Tibial nerve (tissue), 4 donors: ENCODE measurements at regions not wholly inside any gene's neighbourhood (a gene's known extent, or its start where the extent isn't known, plus 50 kb on each side); places are given as distances from the start of the nearest gene placed in this dataset.
A peak's percentile ranks its signal among the peaks of the same experiment; 100 is the strongest.

Experiments used
- DNase-seq, 2 donors: peaks; one replicate each; pipeline ENCODE4 v3.0.0-alpha.2; 2019; ENCODE audit warnings: low spot score in 2 of 2
- H3K27ac ChIP-seq, 4 donors: fragments of 200-600 bp; sonication (generic) in 3 of 4; one replicate each; pipeline ENCODE4 v1.5.1; 2017 to 2019; ENCODE audit warnings: mild to moderate bottlenecking in 1 of 4
- H3K27me3 ChIP-seq, 2 donors: fragments of 200-600 bp; sonication (generic) in 1 of 2; one replicate each; pipeline versions ENCODE4 v1.5.1 to v1.6.0; 2017 to 2019
- H3K36me3 ChIP-seq, 3 donors: fragments of 200-600 bp; sonication (generic); one replicate each; pipeline ENCODE4 v1.5.1; 2018 to 2019
- H3K4me1 ChIP-seq, 4 donors: fragments of 200-600 bp; sonication (generic) in 3 of 4; one replicate each; pipeline ENCODE4 v1.5.1; 2017 to 2019
- H3K4me3 ChIP-seq, 4 donors: fragments of 200-600 bp; sonication (generic) in 3 of 4; one replicate each; pipeline ENCODE4 v1.5.1; 2017 to 2019; ENCODE audit warnings: mild to moderate bottlenecking in 1 of 4, moderate library complexity in 1 of 4
- H3K9me3 ChIP-seq, 4 donors: fragments of 200-600 bp; sonication (generic) in 3 of 4; one replicate each; pipeline ENCODE4 v1.5.1; 2017 to 2019
- CTCF ChIP-seq, 5 experiments: fragments of 200-600 bp in 3 of 5; fragments of 450-650 bp in 2 of 5; sonication (generic) in 3 of 5; IDR thresholded peaks; one replicate each; pipeline ENCODE4 v1.5.1; 2016 to 2019; ENCODE audit warnings: antibody characterized with exemption in 5 of 5, mild to moderate bottlenecking in 3 of 5, moderate library complexity in 2 of 5
- EP300 ChIP-seq, 2 donors: sonication (generic); formaldehyde crosslinking; IDR thresholded peaks; one replicate each; pipeline ENCODE4 v1.6.1; 2017; ENCODE audit warnings: antibody characterized with exemption in 2 of 2, mild to moderate bottlenecking in 1 of 2
- POLR2A ChIP-seq, 2 donors: fragments of 450-650 bp; IDR thresholded peaks; one replicate each; pipeline ENCODE4 v1.6.1; 2017; ENCODE audit warnings: antibody characterized with exemption in 2 of 2, mild to moderate bottlenecking in 2 of 2, moderate library complexity in 2 of 2
- WGBS, 2 donors: methylation state at CpG; one replicate each; pipeline ENCODE4 v1.1.5; 2018; 5-methylcytosine and 5-hydroxymethylcytosine counted together

- no peak overlapping the region for H3K4me3 ChIP-seq
- no peaks in the 10 kb centered on the region for H3K4me1 ChIP-seq
- TF ChIP-seq EP300 (IDR thresholded peaks at IDR 0.05) (peak in 1 of 2 donors; percentile 64), CTCF (IDR thresholded peaks at IDR 0.05) (no peak)
- WGBS, 2 donors, result 73 to 95% methylated on average over 3 of the region's 3 CpGs
- H3K9me3 ChIP-seq, result no peaks in the 10 kb centered on the region
- no peaks in the 10 kb centered on the region for H3K36me3 ChIP-seq
- DNase-seq, result peak in 1 of 2 donors; percentile 32
- H3K27ac ChIP-seq, result peak overlapping the region in 1 of 4 donors; percentile 75
- H3K27me3 ChIP-seq, result no peaks in the 10 kb centered on the region
Observed at GRCh38 chr5:68838157-68838718, 255.6 kb upstream of the SLC30A5 start.

- Histone ChIP-seq H3K9me3 (no peaks in the 10 kb centered on the region), H3K4me3 (no peak overlapping the region), H3K27me3 (no peaks in the 10 kb centered on the region), H3K27ac (peak overlapping the region in 1 of 4 donors; percentile 75), H3K36me3 (no peaks in the 10 kb centered on the region), H3K4me1 (no peaks in the 10 kb centered on the region)
- 70 to 71% methylated on average over 5 of the region's 5 CpGs for WGBS, 2 donors
- no peak for TF ChIP-seq POLR2A (IDR thresholded peaks at IDR 0.05)
- TF ChIP-seq EP300 (IDR thresholded peaks at IDR 0.05), result peak in 1 of 2 donors; percentile 76
- peak in 1 of 2 donors; percentile 67 for DNase-seq
Observed at GRCh38 chr5:68839019-68839552, 254.7 kb upstream of the SLC30A5 start.

- H3K4me1 ChIP-seq, result no peaks in the 10 kb centered on the region
- no peak overlapping the region for H3K27ac ChIP-seq
- WGBS, 2 donors, result 72 to 85% methylated on average over 3 of the region's 3 CpGs
- no peak for TF ChIP-seq EP300 (IDR thresholded peaks at IDR 0.05)
- no peak for TF ChIP-seq CTCF (IDR thresholded peaks at IDR 0.05)
- TF ChIP-seq POLR2A (IDR thresholded peaks at IDR 0.05), result no peak
- no peaks in the 10 kb centered on the region for H3K27me3 ChIP-seq
- no peaks in the 10 kb centered on the region for H3K36me3 ChIP-seq
- no peak overlapping the region for H3K4me3 ChIP-seq
- no peak for DNase-seq
- H3K9me3 ChIP-seq, result no peaks in the 10 kb centered on the region
Observed at GRCh38 chr5:68843624-68844364, 250.0 kb upstream of the SLC30A5 start.

GRCh38 chr5:68845131-68845530 is 248.7 kb upstream of the SLC30A5 start:
- H3K27me3 ChIP-seq, result no peaks in the 10 kb centered on the region
- H3K9me3 ChIP-seq, result no peaks in the 10 kb centered on the region
- H3K4me1 ChIP-seq, result no peaks in the 10 kb centered on the region
- TF ChIP-seq POLR2A (IDR thresholded peaks at IDR 0.05) (no peak), CTCF (IDR thresholded peaks at IDR 0.05) (no peak), EP300 (IDR thresholded peaks at IDR 0.05) (no peak)
- H3K4me3 ChIP-seq, result no peak overlapping the region
- no peak for DNase-seq
- no peaks in the 10 kb centered on the region for H3K36me3 ChIP-seq
- H3K27ac ChIP-seq, result no peak overlapping the region

GRCh38 chr5:68846828-68847227 is 247.0 kb upstream of the SLC30A5 start:
- no peaks in the 10 kb centered on the region for H3K4me1 ChIP-seq
- H3K36me3 ChIP-seq, result no peaks in the 10 kb centered on the region
- TF ChIP-seq EP300 (IDR thresholded peaks at IDR 0.05) (no peak), CTCF (IDR thresholded peaks at IDR 0.05) (no peak), POLR2A (IDR thresholded peaks at IDR 0.05) (no peak)
- peaks cover 0 to 2% (median 0%) of the 10 kb centered on the region in 4 donors for H3K9me3 ChIP-seq
- DNase-seq, result no peak
- 84 to 85% methylated on average over 3 of the region's 3 CpGs for WGBS, 2 donors
- H3K27me3 ChIP-seq, result no peaks in the 10 kb centered on the region
- no peak overlapping the region for H3K4me3 ChIP-seq
- H3K27ac ChIP-seq, result no peak overlapping the region
